Panc1 (cell line): ENCODE measurements at regions not wholly inside any gene's neighbourhood (a gene's known extent, or its start where the extent isn't known, plus 50 kb on each side); places are given as distances from the start of the nearest gene placed in this dataset.

Experiments
- ATAC-seq: fragments of 200-7000 bp; cut with Tn5 transposase; 2 replicates; pipeline ENCODE4 v1.9.1; 2020; ENCODE audit warnings: mild to moderate bottlenecking, moderate library complexity
- BruUV-seq: library from RNA; stranded (reverse); fragments of 400-500 nt; replicated peaks from 2 replicates; lab custom pipeline; 2021; lab: Mats Ljungman, UMichigan
- CTCF ChIA-PET: fragments of 300-600 bp; sonication (Branson Sonifier 250); formaldehyde crosslinking; loops from one replicate; lab custom pipeline; 2022; ENCODE audit warnings: antibody characterized with exemption; lab: Charles Lee
- POLR2A ChIA-PET: fragments of 300-600 bp; sonication (Branson Sonifier 250); formaldehyde crosslinking; loops from one replicate; lab custom pipeline; 2022; ENCODE audit warnings: antibody characterized with exemption; lab: Charles Lee
- DNase-seq: peaks from one replicate; pipeline ENCODE4 v3.0.0-alpha.2; 2010; ENCODE audit warnings: low read depth, low spot score
- H3K27ac ChIP-seq: 2 replicates; pipeline ENCODE4 v1.5.1; 2011; ENCODE audit warnings: mild to moderate bottlenecking, low read length, inconsistent platforms
- H3K27me3 ChIP-seq: fragments of 200-500 bp; sonication (Bioruptor generic); 2 replicates; pipeline ENCODE4 v1.6.0; 2014; ENCODE audit warnings: low read length, inconsistent platforms; ENCODE audit not compliant: control insufficient read depth, insufficient read depth
- H3K36me3 ChIP-seq: fragments of 200-500 bp; sonication (Bioruptor generic); 2 replicates; pipeline ENCODE4 v1.5.1; 2014; ENCODE audit warnings: inconsistent platforms, mild to moderate bottlenecking, low read length, moderate library complexity; ENCODE audit not compliant: control insufficient read depth, insufficient read depth
- H3K4me1 ChIP-seq: 2 replicates; pipeline ENCODE4 v1.5.1; 2011; ENCODE audit warnings: inconsistent platforms, mild to moderate bottlenecking, low read length, moderate library complexity; ENCODE audit not compliant: control insufficient read depth, insufficient read depth
- H3K4me3 ChIP-seq, 2 experiments: 2 replicates each; pipeline ENCODE4 v1.5.1; 2011 to 2012; ENCODE audit warnings: low read depth in 2 of 2, low read length in 2 of 2, mild to moderate bottlenecking in 2 of 2, inconsistent platforms in 1 of 2, moderate library complexity in 1 of 2
- H3K9me3 ChIP-seq: fragments of 200-500 bp; sonication (Bioruptor generic); 2 replicates; pipeline ENCODE4 v1.5.1; 2014; ENCODE audit warnings: low read depth, mild to moderate bottlenecking, inconsistent platforms, low read length, moderate library complexity; ENCODE audit not compliant: control insufficient read depth, insufficient read depth
- CTCF ChIP-seq: fragments of 450-650 bp; IDR thresholded peaks from 2 replicates; pipeline ENCODE4 v1.5.1; 2017; ENCODE audit warnings: mild to moderate bottlenecking
- POLR2AphosphoS5 ChIP-seq: IDR thresholded peaks from 2 replicates; pipeline ENCODE4 v1.6.1; 2012; ENCODE audit warnings: mild to moderate bottlenecking, low read depth, low read length, moderate library complexity
- REST ChIP-seq, 2 experiments: IDR thresholded peaks; 2 replicates each; pipeline ENCODE4 v1.6.1; 2011 to 2012; ENCODE audit warnings: low read depth in 2 of 2, control low read depth in 1 of 2, low read length in 1 of 2, mild to moderate bottlenecking in 1 of 2, moderate library complexity in 1 of 2; ENCODE audit not compliant: insufficient read depth in 1 of 2
- SIN3A ChIP-seq: IDR thresholded peaks from 2 replicates; pipeline ENCODE4 v1.6.1; 2012; ENCODE audit warnings: low read depth, mild to moderate bottlenecking, low read length, moderate library complexity, borderline replicate concordance; ENCODE audit not compliant: insufficient read depth
- TCF7L2 ChIP-seq: IDR thresholded peaks from 2 replicates; pipeline ENCODE4 v1.6.1; 2011; ENCODE audit warnings: mild to moderate bottlenecking, low read depth, low read length, inconsistent platforms
- in situ Hi-C: cut with HindIII; loops from 2 replicates; pipeline ENCODE4 v1.10.0; 2016; ENCODE audit warnings: low sequenced_read_pairs, low pct_unique_long_range_greater_than_20kb
- intact Hi-C: fragments of 100-400 bp; cut with micrococcal nuclease; formaldehyde crosslinking; loops from one replicate; pipeline ENCODE4 v1.10.0; 2022; ENCODE audit not compliant: unreplicated experiment

GRCh38 chr15:92228830-92229229 is 164.9 kb upstream of the ST8SIA2 start:
- ChIA-PET POLR2A (no interaction called here), CTCF (no interaction called here)
- intact Hi-C loops: loop anchor here (5.0 kb wide), 1 partner anchor 132 kb away; no protein-coding TSS in a partner anchor
- no peaks in the 10 kb centered on the region for H3K27me3 ChIP-seq
- no peak overlapping the region for H3K27ac ChIP-seq
- ATAC-seq: no peak
- no peak for DNase-seq
- H3K36me3 ChIP-seq: no peaks in the 10 kb centered on the region
- H3K9me3 ChIP-seq: no peaks in the 10 kb centered on the region
- no peaks in the 10 kb centered on the region for H3K4me1 ChIP-seq
- in situ Hi-C loops: no loop called here
- no peak overlapping the region for H3K4me3 ChIP-seq
- TF ChIP-seq TCF7L2 (no peak), POLR2AphosphoS5 (no peak)
- BruUV-seq: no TSS peak

GRCh38 chr15:92231461-92231860 is 162.2 kb upstream of the ST8SIA2 start:
- in situ Hi-C loops (no loop called here), intact Hi-C loops (no loop called here)
- POLR2A ChIA-PET: no interaction called here
- H3K9me3 ChIP-seq: no peaks in the 10 kb centered on the region
- no peaks in the 10 kb centered on the region for H3K4me1 ChIP-seq
- no TSS peak for BruUV-seq
- no peak overlapping the region for H3K27ac ChIP-seq
- TF ChIP-seq CTCF: no peak
- TF ChIP-seq TCF7L2: no peak
- no peak for TF ChIP-seq REST (IDR thresholded peaks at IDR 0.05; ENCODE audit: insufficient read depth in 1 of 2, low read depth in 2 of 2, low read length in 1 of 2)
- no peak for TF ChIP-seq SIN3A
- TF ChIP-seq POLR2AphosphoS5: no peak
- H3K4me3 ChIP-seq: no peak overlapping the region
- DNase-seq (no peak), ATAC-seq (no peak)
- H3K36me3 ChIP-seq: no peaks in the 10 kb centered on the region
- CTCF ChIA-PET: no interaction called here
- H3K27me3 ChIP-seq: no peaks in the 10 kb centered on the region

- ChIA-PET CTCF (no interaction called here), POLR2A (no interaction called here)
- Histone ChIP-seq H3K36me3 (no peaks in the 10 kb centered on the region), H3K4me1 (no peaks in the 10 kb centered on the region), H3K27ac (no peak overlapping the region), H3K27me3 (no peaks in the 10 kb centered on the region), H3K9me3 (no peaks in the 10 kb centered on the region), H3K4me3 (no peak overlapping the region)
- in situ Hi-C loops (no loop called here), intact Hi-C loops (no loop called here)
- DNase-seq (no peak), ATAC-seq (no peak)
- BruUV-seq: no TSS peak
- TF ChIP-seq SIN3A (no peak), POLR2AphosphoS5 (no peak), TCF7L2 (no peak), REST (IDR thresholded peaks at IDR 0.05; ENCODE audit: insufficient read depth in 1 of 2, low read depth in 2 of 2, low read length in 1 of 2) (no peak)
Observed at GRCh38 chr15:92232317-92232716, 161.4 kb upstream of the ST8SIA2 start.
